GM12878 (cell line): ENCODE measurements at regions not wholly inside any gene's neighbourhood (a gene's known extent, or its start where the extent isn't known, plus 50 kb on each side); places are given as distances from the start of the nearest gene placed in this dataset.

Experiments
- BMI1 ChIP-seq: fragments of 450-650 bp; IDR thresholded peaks from 2 replicates; pipeline ENCODE4 v1.6.1; 2016; ENCODE audit warnings: mild to moderate bottlenecking, moderate library complexity, borderline replicate concordance
- CHD1 ChIP-seq: IDR thresholded peaks from 2 replicates; pipeline ENCODE4 v1.6.1; 2012; ENCODE audit warnings: low read depth, low read length, improper control_type of control experiment
- DPF2 ChIP-seq: fragments of 450-650 bp; IDR thresholded peaks from 2 replicates; pipeline ENCODE4 v1.6.1; 2017; ENCODE audit warnings: mild to moderate bottlenecking
- EGR1 ChIP-seq, 2 experiments: IDR thresholded peaks; 1 replicate in 1 of 2; 2 replicates in 1 of 2; pipeline ENCODE4 v1.6.1; 2011 to 2012; ENCODE audit warnings: low read depth in 2 of 2, low read length in 2 of 2, borderline replicate concordance in 1 of 2, mild to moderate bottlenecking in 1 of 2, moderate library complexity in 1 of 2
- IKZF1 ChIP-seq: fragments of 450-650 bp; conservative IDR thresholded peaks from 2 replicates; pipeline ENCODE4 v1.6.1; 2017; ENCODE audit warnings: antibody characterized with exemption, mild to moderate bottlenecking
- IKZF2 ChIP-seq, 2 experiments: fragments of 450-650 bp; IDR thresholded peaks; 2 replicates each; pipeline ENCODE4 v1.6.1; 2017; ENCODE audit warnings: mild to moderate bottlenecking in 2 of 2, moderate library complexity in 2 of 2
- JUND ChIP-seq: IDR thresholded peaks from 2 replicates; pipeline ENCODE4 v1.6.1; 2012; ENCODE audit warnings: low read depth, mild to moderate bottlenecking, low read length, improper control_type of control experiment, moderate library complexity
- MEF2A ChIP-seq: IDR thresholded peaks from 2 replicates; pipeline ENCODE4 v1.6.1; 2011; ENCODE audit warnings: low read depth, mild to moderate bottlenecking, low read length, moderate library complexity; ENCODE audit not compliant: insufficient read depth
- MEF2B ChIP-seq: fragments of 450-650 bp; IDR thresholded peaks from 2 replicates; pipeline ENCODE4 v1.6.1; 2018; ENCODE audit warnings: mild to moderate bottlenecking, moderate library complexity; ENCODE audit not compliant: partially characterized antibody, poor library complexity, severe bottlenecking
- NR2F1 ChIP-seq: fragments of 450-650 bp; conservative IDR thresholded peaks from 2 replicates; pipeline ENCODE4 v1.6.1; 2017; ENCODE audit warnings: mild to moderate bottlenecking
- POLR2AphosphoS2 ChIP-seq: IDR thresholded peaks from 2 replicates; pipeline ENCODE4 v1.6.1; 2011; ENCODE audit warnings: low read depth, mild to moderate bottlenecking, low read length, improper control_type of control experiment, moderate library complexity
- POLR2AphosphoS5 ChIP-seq: IDR thresholded peaks from 2 replicates; pipeline ENCODE4 v1.6.1; 2011; ENCODE audit warnings: mild to moderate bottlenecking, low read length, inconsistent platforms
- POU2F2 ChIP-seq: IDR thresholded peaks from 3 replicates; pipeline ENCODE4 v1.6.1; 2011; ENCODE audit warnings: low read depth, mild to moderate bottlenecking, low read length, borderline replicate concordance
- STAT3 ChIP-seq: IDR thresholded peaks from 2 replicates; pipeline ENCODE4 v1.6.1; 2011; ENCODE audit warnings: low read depth, low read length, improper control_type of control experiment
- SUZ12 ChIP-seq: fragments of 200-600 bp; sonication (generic); IDR thresholded peaks from one replicate; pipeline ENCODE4 v1.6.1; 2018; ENCODE audit warnings: antibody characterized with exemption, mild to moderate bottlenecking; ENCODE audit not compliant: unreplicated experiment
- ZNF384 ChIP-seq: IDR thresholded peaks from 2 replicates; pipeline ENCODE4 v1.6.1; 2012; ENCODE audit warnings: low read depth, mild to moderate bottlenecking, low read length, improper control_type of control experiment, borderline replicate concordance
- ZSCAN29 ChIP-seq: fragments of 450-650 bp; IDR thresholded peaks from 2 replicates; pipeline ENCODE4 v1.6.1; 2017; ENCODE audit warnings: mild to moderate bottlenecking, moderate library complexity
- TF ChIP-seq, protein P1 (sequence below): IDR thresholded peaks from 2 replicates; pipeline ENCODE4 v1.6.1; 2011; ENCODE audit warnings: low read depth, low read length, improper control_type of control experiment, borderline replicate concordance
- TF ChIP-seq, protein P2 (sequence below): IDR thresholded peaks from 2 replicates; pipeline ENCODE4 v1.6.1; 2011; ENCODE audit warnings: borderline replicate concordance, low read depth, mild to moderate bottlenecking, moderate library complexity, mixed read lengths, low read length; ENCODE audit not compliant: insufficient read depth; ENCODE audit errors: extremely low read length
- TF ChIP-seq, protein P3 (sequence below): IDR thresholded peaks from 2 replicates; pipeline ENCODE4 v1.6.1; 2012; ENCODE audit warnings: low read depth, low read length, improper control_type of control experiment
- TF ChIP-seq, protein P4 (sequence below): fragments of 450-650 bp; IDR thresholded peaks from 2 replicates; pipeline ENCODE4 v1.6.1; 2014; ENCODE audit warnings: mild to moderate bottlenecking
- TF ChIP-seq, protein P5 (sequence below): fragments of 450-650 bp; IDR thresholded peaks from 2 replicates; pipeline ENCODE4 v1.6.1; 2016; ENCODE audit warnings: mild to moderate bottlenecking, moderate library complexity, borderline replicate concordance

DNA sequence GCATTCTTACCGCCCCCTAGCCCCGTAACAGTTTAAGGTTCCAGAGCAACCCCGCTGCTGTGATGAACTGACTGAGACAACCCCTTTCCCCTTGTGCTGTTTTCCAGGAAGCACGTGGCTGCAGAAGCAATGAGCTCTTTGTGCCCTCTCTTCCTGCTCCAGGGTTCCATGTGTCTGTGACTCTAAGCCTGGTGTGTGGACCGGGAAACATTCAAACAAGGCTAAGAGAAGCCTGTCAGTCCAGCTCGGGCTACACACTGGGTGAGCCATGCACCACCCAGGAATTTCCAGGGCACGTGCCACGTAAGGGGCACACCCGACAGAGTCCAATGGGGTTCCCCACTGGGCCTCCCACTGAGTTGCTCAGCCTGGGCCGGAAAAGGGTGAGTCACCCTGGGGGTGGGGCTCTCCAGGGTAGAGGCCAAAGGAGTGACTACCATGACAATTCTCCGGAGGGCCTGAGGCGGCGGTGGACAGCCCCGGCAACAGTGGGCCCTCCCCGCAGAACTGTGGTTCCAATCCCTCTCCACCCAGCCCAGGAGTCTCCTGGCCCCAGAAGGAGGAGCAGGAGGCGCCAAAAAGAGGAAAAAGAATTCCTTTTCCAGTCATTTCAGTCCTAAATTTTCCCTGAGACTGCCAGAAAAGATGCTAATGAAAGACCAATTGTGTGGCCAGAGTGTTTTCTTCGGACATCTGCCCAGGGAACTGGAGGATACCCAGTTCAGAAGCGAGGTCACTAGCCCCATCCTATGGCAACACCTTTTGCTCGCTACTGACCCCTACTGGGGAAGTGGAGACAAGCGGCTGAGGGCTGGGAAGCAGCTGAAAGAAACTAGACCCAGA lies 157.8 kb upstream of the SLC1A4 start (continued):
- TF ChIP-seq, protein P1, sequence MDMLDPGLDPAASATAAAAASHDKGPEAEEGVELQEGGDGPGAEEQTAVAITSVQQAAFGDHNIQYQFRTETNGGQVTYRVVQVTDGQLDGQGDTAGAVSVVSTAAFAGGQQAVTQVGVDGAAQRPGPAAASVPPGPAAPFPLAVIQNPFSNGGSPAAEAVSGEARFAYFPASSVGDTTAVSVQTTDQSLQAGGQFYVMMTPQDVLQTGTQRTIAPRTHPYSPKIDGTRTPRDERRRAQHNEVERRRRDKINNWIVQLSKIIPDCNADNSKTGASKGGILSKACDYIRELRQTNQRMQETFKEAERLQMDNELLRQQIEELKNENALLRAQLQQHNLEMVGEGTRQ: no peak; the same call in 1 of the 2 replicates
- TF ChIP-seq, protein P2, sequence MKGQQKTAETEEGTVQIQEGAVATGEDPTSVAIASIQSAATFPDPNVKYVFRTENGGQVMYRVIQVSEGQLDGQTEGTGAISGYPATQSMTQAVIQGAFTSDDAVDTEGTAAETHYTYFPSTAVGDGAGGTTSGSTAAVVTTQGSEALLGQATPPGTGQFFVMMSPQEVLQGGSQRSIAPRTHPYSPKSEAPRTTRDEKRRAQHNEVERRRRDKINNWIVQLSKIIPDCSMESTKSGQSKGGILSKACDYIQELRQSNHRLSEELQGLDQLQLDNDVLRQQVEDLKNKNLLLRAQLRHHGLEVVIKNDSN: peak; percentile 62
- TF ChIP-seq, protein P3, sequence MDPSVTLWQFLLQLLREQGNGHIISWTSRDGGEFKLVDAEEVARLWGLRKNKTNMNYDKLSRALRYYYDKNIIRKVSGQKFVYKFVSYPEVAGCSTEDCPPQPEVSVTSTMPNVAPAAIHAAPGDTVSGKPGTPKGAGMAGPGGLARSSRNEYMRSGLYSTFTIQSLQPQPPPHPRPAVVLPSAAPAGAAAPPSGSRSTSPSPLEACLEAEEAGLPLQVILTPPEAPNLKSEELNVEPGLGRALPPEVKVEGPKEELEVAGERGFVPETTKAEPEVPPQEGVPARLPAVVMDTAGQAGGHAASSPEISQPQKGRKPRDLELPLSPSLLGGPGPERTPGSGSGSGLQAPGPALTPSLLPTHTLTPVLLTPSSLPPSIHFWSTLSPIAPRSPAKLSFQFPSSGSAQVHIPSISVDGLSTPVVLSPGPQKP: no peak
- TF ChIP-seq SUZ12 (no peak), IKZF1 (peak; percentile 93), MEF2A (0 out of 2 replicates have a peak, but pooled peaks have one; percentile 40), JUND (no peak), POU2F2 (no peak), DPF2 (peak; percentile 87), ZNF384 (no peak), POLR2AphosphoS2 (no peak), CHD1 (no peak), STAT3 (no peak), ZSCAN29 (no peak), BMI1 (no peak), MEF2B (peak; percentile 39), NR2F1 (peak; percentile 31; the same call in 1 of the 2 replicates), IKZF2 (IDR thresholded peaks at IDR 0.05) (peak; percentile 88 to 89), EGR1 (IDR thresholded peaks at IDR 0.05; ENCODE audit: borderline replicate concordance in 1 of 2, low read depth in 2 of 2, low read length in 2 of 2) (0 out of 3 replicates have a peak, but pooled peaks of 1 of the 2 experiments have one; percentile 52), POLR2AphosphoS5 (no peak)
- TF ChIP-seq, protein P4, sequence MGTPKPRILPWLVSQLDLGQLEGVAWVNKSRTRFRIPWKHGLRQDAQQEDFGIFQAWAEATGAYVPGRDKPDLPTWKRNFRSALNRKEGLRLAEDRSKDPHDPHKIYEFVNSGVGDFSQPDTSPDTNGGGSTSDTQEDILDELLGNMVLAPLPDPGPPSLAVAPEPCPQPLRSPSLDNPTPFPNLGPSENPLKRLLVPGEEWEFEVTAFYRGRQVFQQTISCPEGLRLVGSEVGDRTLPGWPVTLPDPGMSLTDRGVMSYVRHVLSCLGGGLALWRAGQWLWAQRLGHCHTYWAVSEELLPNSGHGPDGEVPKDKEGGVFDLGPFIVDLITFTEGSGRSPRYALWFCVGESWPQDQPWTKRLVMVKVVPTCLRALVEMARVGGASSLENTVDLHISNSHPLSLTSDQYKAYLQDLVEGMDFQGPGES: no peak
- TF ChIP-seq, protein P5, sequence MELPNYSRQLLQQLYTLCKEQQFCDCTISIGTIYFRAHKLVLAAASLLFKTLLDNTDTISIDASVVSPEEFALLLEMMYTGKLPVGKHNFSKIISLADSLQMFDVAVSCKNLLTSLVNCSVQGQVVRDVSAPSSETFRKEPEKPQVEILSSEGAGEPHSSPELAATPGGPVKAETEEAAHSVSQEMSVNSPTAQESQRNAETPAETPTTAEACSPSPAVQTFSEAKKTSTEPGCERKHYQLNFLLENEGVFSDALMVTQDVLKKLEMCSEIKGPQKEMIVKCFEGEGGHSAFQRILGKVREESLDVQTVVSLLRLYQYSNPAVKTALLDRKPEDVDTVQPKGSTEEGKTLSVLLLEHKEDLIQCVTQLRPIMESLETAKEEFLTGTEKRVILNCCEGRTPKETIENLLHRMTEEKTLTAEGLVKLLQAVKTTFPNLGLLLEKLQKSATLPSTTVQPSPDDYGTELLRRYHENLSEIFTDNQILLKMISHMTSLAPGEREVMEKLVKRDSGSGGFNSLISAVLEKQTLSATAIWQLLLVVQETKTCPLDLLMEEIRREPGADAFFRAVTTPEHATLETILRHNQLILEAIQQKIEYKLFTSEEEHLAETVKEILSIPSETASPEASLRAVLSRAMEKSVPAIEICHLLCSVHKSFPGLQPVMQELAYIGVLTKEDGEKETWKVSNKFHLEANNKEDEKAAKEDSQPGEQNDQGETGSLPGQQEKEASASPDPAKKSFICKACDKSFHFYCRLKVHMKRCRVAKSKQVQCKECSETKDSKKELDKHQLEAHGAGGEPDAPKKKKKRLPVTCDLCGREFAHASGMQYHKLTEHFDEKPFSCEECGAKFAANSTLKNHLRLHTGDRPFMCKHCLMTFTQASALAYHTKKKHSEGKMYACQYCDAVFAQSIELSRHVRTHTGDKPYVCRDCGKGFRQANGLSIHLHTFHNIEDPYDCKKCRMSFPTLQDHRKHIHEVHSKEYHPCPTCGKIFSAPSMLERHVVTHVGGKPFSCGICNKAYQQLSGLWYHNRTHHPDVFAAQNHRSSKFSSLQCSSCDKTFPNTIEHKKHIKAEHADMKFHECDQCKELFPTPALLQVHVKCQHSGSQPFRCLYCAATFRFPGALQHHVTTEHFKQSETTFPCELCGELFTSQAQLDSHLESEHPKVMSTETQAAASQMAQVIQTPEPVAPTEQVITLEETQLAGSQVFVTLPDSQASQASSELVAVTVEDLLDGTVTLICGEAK: no peak
